T-helper 17 cell (primary cell): ENCODE measurements at regions not wholly inside any gene's neighbourhood (a gene's known extent, or its start where the extent isn't known, plus 50 kb on each side); places are given as distances from the start of the nearest gene placed in this dataset.

Experiments used
- ATAC-seq: fragments of 150-1000 bp; cut with Tn5 transposase; 2 replicates; pipeline ENCODE4 v1.10.0; 2021; ENCODE audit warnings: mild to moderate bottlenecking, moderate library complexity
- DNase-seq, 3 donors: peaks; one replicate each; pipeline versions ENCODE4 v3.0.0 to v3.0.0-alpha.2; 2020 to 2021
- H3K9me3 ChIP-seq: one replicate; pipeline ENCODE4 v1.7.0; 2013; ENCODE audit warnings: low read length, mild to moderate bottlenecking; ENCODE audit not compliant: control insufficient read depth, poor library complexity, severe bottlenecking
- H3K27ac Mint-ChIP-seq: one replicate; pipeline ENCODE4 v1.8.0; 2022; ENCODE audit warnings: mild to moderate bottlenecking, moderate library complexity, mixed read lengths
- H3K27me3 Mint-ChIP-seq: one replicate; pipeline ENCODE4 v1.8.0; 2022; ENCODE audit warnings: mixed read lengths
- H3K36me3 Mint-ChIP-seq: one replicate; pipeline ENCODE4 v1.8.0; 2022; ENCODE audit warnings: low read depth, mixed read lengths
- H3K4me1 Mint-ChIP-seq: one replicate; pipeline ENCODE4 v1.8.0; 2022; ENCODE audit warnings: mild to moderate bottlenecking, mixed read lengths
- H3K4me3 Mint-ChIP-seq: one replicate; pipeline ENCODE4 v1.8.0; 2022; ENCODE audit warnings: mild to moderate bottlenecking, moderate library complexity, mixed read lengths

- H3K9me3 ChIP-seq = no peaks in the 10 kb centered on the region
- peaks cover 4% of the 10 kb centered on the region for H3K4me1 Mint-ChIP-seq
- no peak overlapping the region for H3K27ac Mint-ChIP-seq
- no peak overlapping the region for H3K4me3 Mint-ChIP-seq
- no peaks in the 10 kb centered on the region for H3K27me3 Mint-ChIP-seq
- DNase-seq (no peak), ATAC-seq (no peak)
- H3K36me3 Mint-ChIP-seq = no peaks in the 10 kb centered on the region
Measured at GRCh38 chr21:14879458-14879857, 185.3 kb downstream of the NRIP1 start.

- H3K9me3 ChIP-seq = no peaks in the 10 kb centered on the region
- H3K27ac Mint-ChIP-seq = no peak overlapping the region
- no peak overlapping the region for H3K4me3 Mint-ChIP-seq
- DNase-seq (no peak), ATAC-seq (no peak)
- no peaks in the 10 kb centered on the region for H3K36me3 Mint-ChIP-seq
- no peaks in the 10 kb centered on the region for H3K27me3 Mint-ChIP-seq
- H3K4me1 Mint-ChIP-seq = peaks cover 4% of the 10 kb centered on the region
Measured at GRCh38 chr21:14878971-14879370, 185.8 kb downstream of the NRIP1 start.

- peaks cover 4% of the 10 kb centered on the region for H3K4me1 Mint-ChIP-seq
- H3K27ac Mint-ChIP-seq = no peak overlapping the region
- H3K4me3 Mint-ChIP-seq = no peak overlapping the region
- no peaks in the 10 kb centered on the region for H3K27me3 Mint-ChIP-seq
- no peaks in the 10 kb centered on the region for H3K9me3 ChIP-seq
- no peak for DNase-seq
- H3K36me3 Mint-ChIP-seq = no peaks in the 10 kb centered on the region
- peak; percentile 58 for ATAC-seq
Measured at GRCh38 chr21:14877581-14878228, 187.1 kb downstream of the NRIP1 start.

- no peak overlapping the region for H3K27ac Mint-ChIP-seq
- H3K4me3 Mint-ChIP-seq = no peak overlapping the region
- H3K9me3 ChIP-seq = no peaks in the 10 kb centered on the region
- H3K27me3 Mint-ChIP-seq = no peaks in the 10 kb centered on the region
- peaks cover 7% of the 10 kb centered on the region for H3K4me1 Mint-ChIP-seq
- DNase-seq (no peak), ATAC-seq (no peak)
- H3K36me3 Mint-ChIP-seq = no peaks in the 10 kb centered on the region
Measured at GRCh38 chr21:14876524-14876840, 188.3 kb downstream of the NRIP1 start.

- Mint-ChIP-seq H3K4me1 (peaks cover 10% of the 10 kb centered on the region), H3K36me3 (no peaks in the 10 kb centered on the region), H3K27me3 (no peaks in the 10 kb centered on the region), H3K27ac (no peak overlapping the region), H3K4me3 (no peak overlapping the region)
- no peaks in the 10 kb centered on the region for H3K9me3 ChIP-seq
- ATAC-seq (no peak), DNase-seq (no peak)
Measured at GRCh38 chr21:14875704-14876523, 188.9 kb downstream of the NRIP1 start.

GRCh38 chr21:14875186-14875585 is 189.6 kb downstream of the NRIP1 start:
- no peak for ATAC-seq
- H3K4me1 Mint-ChIP-seq = peaks cover 16% of the 10 kb centered on the region
- no peaks in the 10 kb centered on the region for H3K36me3 Mint-ChIP-seq
- H3K4me3 Mint-ChIP-seq = no peak overlapping the region
- H3K9me3 ChIP-seq = no peaks in the 10 kb centered on the region
- no peak for DNase-seq
- no peak overlapping the region for H3K27ac Mint-ChIP-seq
- no peaks in the 10 kb centered on the region for H3K27me3 Mint-ChIP-seq

GRCh38 chr21:14874379-14874778 is 190.4 kb downstream of the NRIP1 start:
- no peak overlapping the region for H3K27ac Mint-ChIP-seq
- H3K27me3 Mint-ChIP-seq = no peaks in the 10 kb centered on the region
- DNase-seq (no peak), ATAC-seq (no peak)
- H3K4me3 Mint-ChIP-seq = no peak overlapping the region
- H3K36me3 Mint-ChIP-seq = no peaks in the 10 kb centered on the region
- H3K9me3 ChIP-seq = no peaks in the 10 kb centered on the region
- peaks cover 17% of the 10 kb centered on the region for H3K4me1 Mint-ChIP-seq

GRCh38 chr21:14871861-14872260 is 192.9 kb downstream of the NRIP1 start:
- Mint-ChIP-seq H3K36me3 (no peaks in the 10 kb centered on the region), H3K4me3 (no peak overlapping the region), H3K27me3 (peaks cover 7% of the 10 kb centered on the region), H3K4me1 (peaks cover 14% of the 10 kb centered on the region), H3K27ac (no peak overlapping the region)
- H3K9me3 ChIP-seq = no peaks in the 10 kb centered on the region
- ATAC-seq = no peak
- DNase-seq = no peak

- H3K9me3 ChIP-seq = no peaks in the 10 kb centered on the region
- peaks cover 18% of the 10 kb centered on the region for H3K4me1 Mint-ChIP-seq
- H3K4me3 Mint-ChIP-seq = peak overlapping the region; percentile 1
- H3K27ac Mint-ChIP-seq = no peak overlapping the region
- peaks cover 13% of the 10 kb centered on the region for H3K27me3 Mint-ChIP-seq
- no peaks in the 10 kb centered on the region for H3K36me3 Mint-ChIP-seq
- DNase-seq (no peak), ATAC-seq (peak; percentile 33)
Measured at GRCh38 chr21:14870853-14871149, 194.0 kb downstream of the NRIP1 start.

GRCh38 chr21:14869984-14870852 is 194.6 kb downstream of the NRIP1 start:
- ATAC-seq = no peak
- Mint-ChIP-seq H3K4me3 (no peak overlapping the region), H3K27me3 (peaks cover 13% of the 10 kb centered on the region), H3K36me3 (no peaks in the 10 kb centered on the region), H3K4me1 (peaks cover 18% of the 10 kb centered on the region), H3K27ac (peak overlapping the region; percentile 9)
- no peaks in the 10 kb centered on the region for H3K9me3 ChIP-seq
- no peak for DNase-seq

GRCh38 chr21:14866859-14867765 is 197.7 kb downstream of the NRIP1 start:
- Mint-ChIP-seq H3K4me3 (no peak overlapping the region), H3K27ac (no peak overlapping the region), H3K4me1 (peaks cover 20% of the 10 kb centered on the region), H3K36me3 (no peaks in the 10 kb centered on the region), H3K27me3 (peaks cover 13% of the 10 kb centered on the region)
- ATAC-seq (no peak), DNase-seq (no peak)
- H3K9me3 ChIP-seq = no peaks in the 10 kb centered on the region

GRCh38 chr21:14864211-14865021 is 200.4 kb downstream of the NRIP1 start:
- H3K4me1 Mint-ChIP-seq = peaks cover 6% of the 10 kb centered on the region
- no peaks in the 10 kb centered on the region for H3K36me3 Mint-ChIP-seq
- DNase-seq = no peak
- H3K27ac Mint-ChIP-seq = no peak overlapping the region
- ATAC-seq = peak; percentile 60
- no peaks in the 10 kb centered on the region for H3K9me3 ChIP-seq
- H3K4me3 Mint-ChIP-seq = no peak overlapping the region
- H3K27me3 Mint-ChIP-seq = peaks cover 13% of the 10 kb centered on the region
